HG02642 (cell line): ENCODE measurements at regions not wholly inside any gene's neighbourhood (a gene's known extent, or its start where the extent isn't known, plus 50 kb on each side); places are given as distances from the start of the nearest gene placed in this dataset.

Source experiments
- ATAC-seq: cut with Tn5 transposase; IDR thresholded peaks from one replicate; pipeline ENCODE4 v1.9.1; 2021; ENCODE audit warnings: mild to moderate bottlenecking; ENCODE audit not compliant: unreplicated experiment, poor library complexity

GRCh38 chr3:150306083-150306482 lies 102.0 kb upstream of the TSC22D2 start:
- no peak for ATAC-seq

GRCh38 chr3:150303768-150304167 lies 104.3 kb upstream of the TSC22D2 start:
- ATAC-seq, result peak; percentile 67

- ATAC-seq, result no peak
Observed at GRCh38 chr3:150302246-150302645, 105.9 kb upstream of the TSC22D2 start.

- ATAC-seq, result no peak
Observed at GRCh38 chr3:150300852-150301517, 107.1 kb upstream of the TSC22D2 start.

GRCh38 chr3:150300388-150300787 lies 107.7 kb upstream of the TSC22D2 start:
- no peak for ATAC-seq

GRCh38 chr3:150299201-150299600 lies 108.9 kb upstream of the TSC22D2 start:
- ATAC-seq, result no peak

GRCh38 chr3:150296966-150297365 lies 111.1 kb upstream of the TSC22D2 start:
- ATAC-seq, result no peak

GRCh38 chr3:150296123-150296735 lies 111.9 kb upstream of the TSC22D2 start:
- ATAC-seq, result no peak

GRCh38 chr3:150293401-150294001 lies 114.6 kb upstream of the TSC22D2 start:
- ATAC-seq, result no peak

- no peak for ATAC-seq
Observed at GRCh38 chr3:150292891-150293290, 115.2 kb upstream of the TSC22D2 start.

- ATAC-seq, result no peak
Observed at GRCh38 chr3:150291515-150291914, 116.6 kb upstream of the TSC22D2 start.

GRCh38 chr3:150286390-150287147 lies 121.5 kb upstream of the TSC22D2 start:
- ATAC-seq, result peak; percentile 64

GRCh38 chr3:150285601-150286000 lies 122.5 kb upstream of the TSC22D2 start:
- no peak for ATAC-seq

GRCh38 chr3:150278843-150279381 lies 129.2 kb upstream of the TSC22D2 start:
- no peak for ATAC-seq

- ATAC-seq, result no peak
Observed at GRCh38 chr3:150278195-150278594, 129.9 kb upstream of the TSC22D2 start.

- no peak for ATAC-seq
Observed at GRCh38 chr3:150277444-150277843, 130.7 kb upstream of the TSC22D2 start.

GRCh38 chr3:150275941-150276340 lies 132.2 kb upstream of the TSC22D2 start:
- ATAC-seq, result no peak

GRCh38 chr3:150274372-150274771 lies 133.7 kb upstream of the TSC22D2 start:
- ATAC-seq, result no peak

GRCh38 chr3:150273396-150273795 lies 134.7 kb upstream of the TSC22D2 start:
- no peak for ATAC-seq

GRCh38 chr3:150271591-150271960 lies 136.5 kb upstream of the TSC22D2 start:
- ATAC-seq, result no peak
